ENCODE measurements at regions not wholly inside any gene's neighbourhood (a gene's known extent, or its start where the extent isn't known, plus 50 kb on each side); places are given as distances from the start of the nearest gene placed in this dataset.

DNA sequence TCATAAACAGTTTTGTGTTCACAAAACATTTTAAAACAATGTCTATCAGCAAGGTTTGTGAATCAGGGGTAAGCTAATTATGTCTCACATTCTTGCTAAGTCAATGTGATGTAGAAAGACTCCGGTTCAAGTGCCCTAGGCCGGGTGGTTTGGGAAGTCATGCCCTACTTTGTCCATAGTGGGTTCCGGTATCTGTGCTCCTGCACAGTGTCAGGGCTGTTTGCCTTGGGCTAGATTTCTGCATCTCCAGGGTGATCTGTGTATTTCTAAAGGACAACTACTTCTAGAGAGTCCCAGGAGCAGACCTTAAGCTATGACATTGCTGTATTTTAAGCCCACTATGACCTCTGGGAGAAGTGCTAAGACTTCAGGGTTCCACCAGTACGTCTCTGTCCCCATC is 504.1 kb downstream of the PLXNA4 start:
- TF ChIP-seq, protein P1, sequence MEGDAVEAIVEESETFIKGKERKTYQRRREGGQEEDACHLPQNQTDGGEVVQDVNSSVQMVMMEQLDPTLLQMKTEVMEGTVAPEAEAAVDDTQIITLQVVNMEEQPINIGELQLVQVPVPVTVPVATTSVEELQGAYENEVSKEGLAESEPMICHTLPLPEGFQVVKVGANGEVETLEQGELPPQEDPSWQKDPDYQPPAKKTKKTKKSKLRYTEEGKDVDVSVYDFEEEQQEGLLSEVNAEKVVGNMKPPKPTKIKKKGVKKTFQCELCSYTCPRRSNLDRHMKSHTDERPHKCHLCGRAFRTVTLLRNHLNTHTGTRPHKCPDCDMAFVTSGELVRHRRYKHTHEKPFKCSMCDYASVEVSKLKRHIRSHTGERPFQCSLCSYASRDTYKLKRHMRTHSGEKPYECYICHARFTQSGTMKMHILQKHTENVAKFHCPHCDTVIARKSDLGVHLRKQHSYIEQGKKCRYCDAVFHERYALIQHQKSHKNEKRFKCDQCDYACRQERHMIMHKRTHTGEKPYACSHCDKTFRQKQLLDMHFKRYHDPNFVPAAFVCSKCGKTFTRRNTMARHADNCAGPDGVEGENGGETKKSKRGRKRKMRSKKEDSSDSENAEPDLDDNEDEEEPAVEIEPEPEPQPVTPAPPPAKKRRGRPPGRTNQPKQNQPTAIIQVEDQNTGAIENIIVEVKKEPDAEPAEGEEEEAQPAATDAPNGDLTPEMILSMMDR (IDR thresholded peaks at IDR 0.05; ENCODE audit: low read depth, low read length) = no peak
- TF ChIP-seq EZH2phosphoT487 (IDR thresholded peaks at IDR 0.05; ENCODE audit: low read depth) = no peak

All from OCI-LY3 (cell line).